ENCODE measurements at regions not wholly inside any gene's neighbourhood (a gene's known extent, or its start where the extent isn't known, plus 50 kb on each side); places are given as distances from the start of the nearest gene placed in this dataset.

DNA sequence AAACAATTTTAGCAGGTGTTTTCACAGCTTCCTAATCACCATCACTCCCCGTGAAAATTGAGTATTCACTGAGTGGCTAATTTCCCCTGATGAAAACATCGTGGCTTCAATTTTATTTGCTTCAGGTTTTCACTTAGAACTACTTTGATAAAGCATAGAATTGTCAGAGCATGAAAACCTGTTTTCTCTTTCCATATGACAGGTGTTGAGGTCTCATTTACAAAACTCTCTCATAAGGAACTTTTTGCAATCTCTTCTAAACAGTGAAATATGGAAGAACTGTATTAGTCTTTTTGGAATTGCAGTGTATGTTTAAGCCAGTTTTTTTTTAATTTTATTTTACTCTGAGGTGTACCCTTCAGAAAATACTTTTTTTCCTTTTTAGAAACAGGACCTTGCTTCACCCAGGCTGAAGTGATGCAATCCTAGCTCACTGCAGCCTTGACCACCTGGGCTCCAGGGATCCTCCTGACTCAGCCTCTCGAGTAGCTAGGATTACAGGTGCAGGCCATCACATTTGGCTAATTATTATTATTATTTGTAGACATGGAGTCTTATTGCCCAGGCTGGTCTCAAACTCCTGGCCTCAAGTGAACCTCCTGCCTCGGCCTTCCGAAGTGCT is 111.2 kb upstream of the RAPGEF2 start:
- no peaks in the 10 kb centered on the region for H3K9me3 ChIP-seq (ENCODE audit: low read length)
- H3K4me1 ChIP-seq (ENCODE audit: insufficient read depth, low read length): peaks cover 8% of the 10 kb centered on the region
- H3K4me3 ChIP-seq (ENCODE audit: low read length): no peak overlapping the region
- no peaks in the 10 kb centered on the region for H3K27me3 ChIP-seq (ENCODE audit: low read length)
- no peak overlapping the region for H3K27ac ChIP-seq (ENCODE audit: low read length)
- H3K36me3 ChIP-seq (ENCODE audit: low read depth, low read length): no peaks in the 10 kb centered on the region
- no peak overlapping the region for H3K4me2 ChIP-seq (ENCODE audit: low read length)
- ATAC-seq: no peak
- no peak overlapping the region for H2AFZ ChIP-seq (ENCODE audit: low read length)
- H3K9me2 ChIP-seq (replicated peaks; ENCODE audit: low read length): no peaks in the 10 kb centered on the region
- no peak for TF ChIP-seq EZH2 (IDR thresholded peaks at IDR 0.05; ENCODE audit: low read length, unreplicated experiment)
- no peak for TF ChIP-seq EZH2phosphoT487 (IDR thresholded peaks at IDR 0.05; ENCODE audit: borderline replicate concordance, low read length)
- no peak for TF ChIP-seq CTCF (conservative IDR thresholded peaks at IDR 0.05; ENCODE audit: low read depth, low read length)
- no peaks in the 10 kb centered on the region for H4K20me1 ChIP-seq (ENCODE audit: low read length)
- no TSS peak for BruUV-seq (replicated peaks)
- ChIA-PET CTCF (no interaction called here), POLR2A (ENCODE audit: unreplicated experiment) (no interaction called here)
- intact Hi-C loops (cut with micrococcal nuclease): no loop called here
- H3K9ac ChIP-seq (ENCODE audit: low read length): no peak overlapping the region
- H3K79me2 ChIP-seq (ENCODE audit: low read length): no peaks in the 10 kb centered on the region
- no peaks in the 10 kb centered on the region for H3F3A ChIP-seq (ENCODE audit: low read length, unreplicated experiment)
- DNase-seq: no peak

DNA sequence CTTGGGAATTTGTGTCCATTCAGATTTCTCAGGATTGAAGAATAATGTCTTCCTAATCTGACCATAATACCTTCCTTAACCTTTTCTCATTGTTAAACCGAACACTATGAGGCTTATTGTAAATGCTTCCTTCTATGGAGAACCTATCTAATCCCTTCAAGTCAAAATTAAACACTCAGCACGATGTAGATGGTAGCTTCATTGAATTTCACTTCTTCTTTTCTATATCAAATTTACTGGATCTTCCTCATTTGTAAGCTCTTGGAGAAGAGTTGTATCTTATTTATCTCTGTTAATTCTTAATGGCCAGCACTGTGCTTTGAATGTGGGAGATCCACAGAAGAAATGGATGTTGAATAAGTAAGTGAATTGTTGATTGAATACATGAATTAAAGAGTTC is 109.0 kb upstream of the RAPGEF2 start:
- H3K27me3 ChIP-seq (ENCODE audit: low read length): no peaks in the 10 kb centered on the region
- ChIA-PET CTCF (no interaction called here), POLR2A (ENCODE audit: unreplicated experiment) (no interaction called here)
- H3K9me3 ChIP-seq (ENCODE audit: low read length): no peaks in the 10 kb centered on the region
- no TSS peak for BruUV-seq (replicated peaks)
- no peak overlapping the region for H3K4me2 ChIP-seq (ENCODE audit: low read length)
- H3K4me3 ChIP-seq (ENCODE audit: low read length): no peak overlapping the region
- H3K4me1 ChIP-seq (ENCODE audit: insufficient read depth, low read length): peaks cover 30% of the 10 kb centered on the region
- no peaks in the 10 kb centered on the region for H3K79me2 ChIP-seq (ENCODE audit: low read length)
- H3K36me3 ChIP-seq (ENCODE audit: low read depth, low read length): no peaks in the 10 kb centered on the region
- H3K9ac ChIP-seq (ENCODE audit: low read length): no peak overlapping the region
- ATAC-seq: no peak
- no peak overlapping the region for H2AFZ ChIP-seq (ENCODE audit: low read length)
- TF ChIP-seq EZH2 (IDR thresholded peaks at IDR 0.05; ENCODE audit: low read length, unreplicated experiment): no peak
- no peak for TF ChIP-seq EZH2phosphoT487 (IDR thresholded peaks at IDR 0.05; ENCODE audit: borderline replicate concordance, low read length)
- TF ChIP-seq CTCF (conservative IDR thresholded peaks at IDR 0.05; ENCODE audit: low read depth, low read length): no peak
- H3K9me2 ChIP-seq (replicated peaks; ENCODE audit: low read length): no peaks in the 10 kb centered on the region
- intact Hi-C loops (cut with micrococcal nuclease): no loop called here
- no peaks in the 10 kb centered on the region for H4K20me1 ChIP-seq (ENCODE audit: low read length)
- no peak overlapping the region for H3K27ac ChIP-seq (ENCODE audit: low read length)
- no peaks in the 10 kb centered on the region for H3F3A ChIP-seq (ENCODE audit: low read length, unreplicated experiment)
- DNase-seq: no peak

DNA sequence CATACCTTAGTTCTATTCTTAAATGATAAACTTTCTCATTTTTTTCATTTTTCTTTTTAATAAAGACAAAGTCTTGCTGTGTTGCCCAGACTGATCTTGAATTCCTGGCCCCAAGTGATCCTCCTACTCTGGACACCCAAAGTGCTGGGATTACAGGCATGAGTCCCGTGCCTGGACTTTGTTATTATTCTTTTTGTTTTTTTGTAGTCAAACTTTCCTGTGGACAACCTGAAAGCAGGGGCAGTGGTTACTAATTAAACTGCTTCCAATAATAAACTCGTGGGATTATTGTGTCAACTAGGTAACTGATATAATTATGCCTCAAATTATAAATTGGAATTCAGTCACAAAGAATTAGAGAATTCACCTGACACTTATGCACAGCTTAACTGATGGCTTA is 107.8 kb upstream of the RAPGEF2 start:
- no peak overlapping the region for H3K4me3 ChIP-seq (ENCODE audit: low read length)
- intact Hi-C loops (cut with micrococcal nuclease): loop anchor here (5.0 kb wide), 2 partner anchors 82 to 123 kb away; no protein-coding TSS in a partner anchor
- CTCF ChIA-PET: no interaction called here

More for the DNA sequence above, 107.8 kb upstream of the RAPGEF2 start:
- H3K9me2 ChIP-seq (replicated peaks; ENCODE audit: low read length): no peaks in the 10 kb centered on the region
- H3K27ac ChIP-seq (ENCODE audit: low read length): no peak overlapping the region
- no peaks in the 10 kb centered on the region for H4K20me1 ChIP-seq (ENCODE audit: low read length)
- no peaks in the 10 kb centered on the region for H3K36me3 ChIP-seq (ENCODE audit: low read depth, low read length)
- DNase-seq (no peak), ATAC-seq (no peak)
- H3F3A ChIP-seq (ENCODE audit: low read length, unreplicated experiment): no peaks in the 10 kb centered on the region
- no peak for TF ChIP-seq EZH2 (IDR thresholded peaks at IDR 0.05; ENCODE audit: low read length, unreplicated experiment)
- TF ChIP-seq CTCF (conservative IDR thresholded peaks at IDR 0.05; ENCODE audit: low read depth, low read length): no peak
- TF ChIP-seq EZH2phosphoT487 (IDR thresholded peaks at IDR 0.05; ENCODE audit: borderline replicate concordance, low read length): no peak
- BruUV-seq (replicated peaks): no TSS peak
- peaks cover 33% of the 10 kb centered on the region for H3K4me1 ChIP-seq (ENCODE audit: insufficient read depth, low read length)
- no peaks in the 10 kb centered on the region for H3K79me2 ChIP-seq (ENCODE audit: low read length)
- H3K27me3 ChIP-seq (ENCODE audit: low read length): no peaks in the 10 kb centered on the region
- no peak overlapping the region for H3K9ac ChIP-seq (ENCODE audit: low read length)
- no peak overlapping the region for H2AFZ ChIP-seq (ENCODE audit: low read length)
- no peak overlapping the region for H3K4me2 ChIP-seq (ENCODE audit: low read length)
- POLR2A ChIA-PET (ENCODE audit: unreplicated experiment): no interaction called here
- H3K9me3 ChIP-seq (ENCODE audit: low read length): no peaks in the 10 kb centered on the region

All from PC-3 (cell line).